ENCODE measurements at regions not wholly inside any gene's neighbourhood (a gene's known extent, or its start where the extent isn't known, plus 50 kb on each side); places are given as distances from the start of the nearest gene placed in this dataset.

DNA sequence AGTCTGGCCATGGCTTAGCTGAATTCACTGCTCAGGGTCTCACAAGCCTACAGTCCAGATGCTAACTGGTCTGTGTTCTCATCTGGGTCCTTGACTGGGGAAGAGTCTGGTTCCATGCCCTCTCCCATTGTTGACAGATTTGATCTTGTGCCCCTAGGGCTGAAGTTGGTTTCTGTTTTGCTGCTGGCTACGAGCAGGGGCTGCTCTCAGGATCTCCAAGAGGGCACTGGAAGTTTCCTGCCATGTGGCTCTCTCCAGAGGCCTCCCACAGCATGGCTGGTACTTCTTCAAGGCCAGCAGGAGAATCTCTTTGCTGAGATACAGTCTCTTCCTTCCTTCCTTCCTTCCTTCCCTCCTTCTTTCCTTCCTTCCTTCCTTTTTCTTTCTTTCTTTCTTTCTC is 78.1 kb downstream of the SPP2 start:
- Histone ChIP-seq H3K56ac (ENCODE audit: low read length) (no peak overlapping the region), H3K4me3 (ENCODE audit: low read length) (no peak overlapping the region), H2BK5ac (ENCODE audit: low read length) (no peak overlapping the region), H3K27ac (ENCODE audit: low read depth, low read length) (no peak overlapping the region), H3K4me2 (ENCODE audit: low read length) (no peak overlapping the region), H3K79me1 (ENCODE audit: low read length) (no peaks in the 10 kb centered on the region), H4K5ac (ENCODE audit: low read length) (no peak overlapping the region), H2AK5ac (ENCODE audit: low read length) (no peak overlapping the region), H3K4me1 (ENCODE audit: control insufficient read depth, low read depth, low read length) (no peaks in the 10 kb centered on the region), H4K8ac (ENCODE audit: low read depth, low read length) (no peak overlapping the region), H3K79me2 (ENCODE audit: control insufficient read depth, insufficient read depth, low read length) (no peaks in the 10 kb centered on the region), H3K23ac (ENCODE audit: low read length) (no peak overlapping the region), H3K4ac (ENCODE audit: low read depth, low read length) (no peak overlapping the region), H3K27me3 (ENCODE audit: insufficient read depth, low read length, poor library complexity) (no peaks in the 10 kb centered on the region), H3K18ac (ENCODE audit: low read length) (no peak overlapping the region), H3K36me3 (ENCODE audit: control insufficient read depth, insufficient read depth, low read length) (no peaks in the 10 kb centered on the region), H2BK15ac (replicated peaks; ENCODE audit: low read depth) (no peak overlapping the region), H2BK120ac (ENCODE audit: low read depth, low read length) (no peak overlapping the region), H3K9ac (ENCODE audit: low read length) (no peak overlapping the region)
- DNase-seq, result no peak
- WGBS (ENCODE audit: extremely low coverage, insufficient coverage, low lambda C conversion rate), result no CpG with 5 or more reads among the region's 1 CpG

Data from mesendoderm (in vitro differentiated cells).